OCI-LY1 (cell line): ENCODE measurements at regions not wholly inside any gene's neighbourhood (a gene's known extent, or its start where the extent isn't known, plus 50 kb on each side); places are given as distances from the start of the nearest gene placed in this dataset.

Experiments
- H2AFZ ChIP-seq: fragments of 200-600 bp; sonication (generic), shearing (Covaris generic); 2 replicates; pipeline ENCODE4 v1.6.0; 2014; ENCODE audit warnings: antibody characterized with exemption, mild to moderate bottlenecking, low read length
- H3F3A ChIP-seq: fragments of 200-600 bp; sonication (generic), shearing (Covaris generic); 2 replicates; pipeline ENCODE4 v1.6.0; 2014; ENCODE audit warnings: mild to moderate bottlenecking, antibody characterized with exemption, low read length, moderate library complexity; ENCODE audit not compliant: insufficient read depth
- H3K27ac ChIP-seq: fragments of 200-600 bp; sonication (generic); 2 replicates; pipeline ENCODE4 v1.5.1; 2014; ENCODE audit warnings: low read length, mixed run types, mild to moderate bottlenecking, low read depth; ENCODE audit not compliant: poor library complexity, severe bottlenecking
- H3K27me3 ChIP-seq: fragments of 200-600 bp; sonication (generic); 2 replicates; pipeline ENCODE4 v1.6.0; 2014; ENCODE audit warnings: antibody characterized with exemption, mild to moderate bottlenecking, low read length, moderate library complexity; ENCODE audit not compliant: insufficient read depth
- H3K36me3 ChIP-seq: fragments of 200-600 bp; sonication (generic); 2 replicates; pipeline ENCODE4 v1.6.1; 2014; ENCODE audit warnings: mild to moderate bottlenecking, antibody characterized with exemption, low read length, moderate library complexity, mixed read lengths; ENCODE audit not compliant: insufficient read depth
- H3K4me1 ChIP-seq: fragments of 200-600 bp; sonication (generic); 2 replicates; pipeline ENCODE4 v1.5.1; 2014; ENCODE audit warnings: mild to moderate bottlenecking, low read length, moderate library complexity; ENCODE audit not compliant: insufficient read depth, severe bottlenecking
- H3K4me2 ChIP-seq: fragments of 200-600 bp; sonication (generic), shearing (Covaris generic); 2 replicates; pipeline ENCODE4 v1.6.1; 2014; ENCODE audit warnings: low read length
- H3K4me3 ChIP-seq: fragments of 200-600 bp; sonication (generic); 2 replicates; pipeline ENCODE4 v1.5.1; 2014; ENCODE audit warnings: low read length, low read depth, mild to moderate bottlenecking, mixed read lengths; ENCODE audit not compliant: poor library complexity, severe bottlenecking
- H3K79me2 ChIP-seq: fragments of 200-600 bp; shearing (Covaris generic); 2 replicates; pipeline ENCODE4 v1.6.1; 2016; ENCODE audit warnings: mixed run types, low read length, mixed read lengths; ENCODE audit not compliant: insufficient read depth
- H3K9ac ChIP-seq: fragments of 200-600 bp; sonication (generic), shearing (Covaris generic); 2 replicates; pipeline ENCODE4 v1.6.1; 2014; ENCODE audit warnings: mild to moderate bottlenecking, low read length, mixed read lengths
- H3K9me2 ChIP-seq: fragments of 200-600 bp; sonication (generic), shearing (Covaris generic); 2 replicates; pipeline ENCODE4 v1.6.1; 2014; ENCODE audit warnings: low read depth, mild to moderate bottlenecking, low read length, mixed read lengths
- H3K9me3 ChIP-seq: fragments of 200-600 bp; shearing (Covaris generic); 2 replicates; pipeline ENCODE4 v1.6.1; 2014; ENCODE audit warnings: low read length, mixed read lengths
- H4K20me1 ChIP-seq: fragments of 200-600 bp; sonication (generic), shearing (Covaris generic); 2 replicates; pipeline ENCODE4 v1.6.0; 2016; ENCODE audit warnings: mild to moderate bottlenecking, low read length; ENCODE audit not compliant: insufficient read depth
- EZH2 ChIP-seq: fragments of 200-600 bp; sonication (generic), shearing (Covaris generic); IDR thresholded peaks from 2 replicates; pipeline ENCODE4 v1.8.0; 2017; ENCODE audit warnings: borderline replicate concordance, mixed run types, mild to moderate bottlenecking, antibody characterized with exemption, low read length, moderate library complexity, mixed read lengths
- TF ChIP-seq, protein P1 (sequence below): fragments of 200-600 bp; sonication (generic), shearing (Covaris generic); IDR thresholded peaks from 2 replicates; pipeline ENCODE4 v1.5.1; 2017; ENCODE audit warnings: mild to moderate bottlenecking, antibody characterized with exemption, low read length, moderate library complexity, mixed read lengths

DNA sequence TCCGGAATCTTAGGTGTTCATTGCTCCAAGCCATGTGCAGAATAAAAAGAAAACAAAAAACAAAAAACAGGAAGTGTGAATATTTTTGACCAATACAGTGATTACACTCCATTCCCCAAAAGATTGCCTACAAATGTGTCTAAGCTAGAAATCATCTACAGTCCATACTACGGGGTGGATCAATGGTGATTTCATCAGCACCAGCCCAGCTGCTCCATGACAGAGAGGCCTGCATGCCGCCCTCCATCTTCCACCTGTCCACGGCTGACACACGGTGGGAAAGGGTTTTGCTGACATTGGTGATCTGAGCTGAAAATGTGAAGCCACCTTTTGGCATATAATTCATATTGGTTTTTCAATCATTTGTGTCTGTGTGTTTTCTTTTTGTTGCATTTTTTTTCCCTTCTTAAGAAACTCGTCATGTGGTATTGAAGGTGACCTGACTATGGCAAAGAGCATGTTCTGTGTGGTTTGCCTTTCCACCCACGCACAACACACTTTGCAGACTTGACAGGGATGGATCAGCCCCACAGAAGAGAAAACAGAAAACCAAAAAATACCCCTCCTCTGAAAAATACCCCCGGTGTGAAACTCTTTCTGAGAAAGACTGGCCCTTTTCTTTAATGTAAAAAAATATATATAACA is 533.1 kb downstream of the RNF144A start:
- Histone ChIP-seq H3K4me2 (no peak overlapping the region), H3K79me2 (no peaks in the 10 kb centered on the region), H3K9ac (no peak overlapping the region), H3K36me3 (no peaks in the 10 kb centered on the region), H3F3A (no peaks in the 10 kb centered on the region), H3K9me2 (no peaks in the 10 kb centered on the region), H3K27ac (no peak overlapping the region), H4K20me1 (no peaks in the 10 kb centered on the region), H3K4me1 (no peaks in the 10 kb centered on the region), H3K4me3 (no peak overlapping the region), H2AFZ (no peak overlapping the region), H3K9me3 (no peaks in the 10 kb centered on the region), H3K27me3 (no peaks in the 10 kb centered on the region)
- TF ChIP-seq EZH2: no peak
- TF ChIP-seq, protein P1, sequence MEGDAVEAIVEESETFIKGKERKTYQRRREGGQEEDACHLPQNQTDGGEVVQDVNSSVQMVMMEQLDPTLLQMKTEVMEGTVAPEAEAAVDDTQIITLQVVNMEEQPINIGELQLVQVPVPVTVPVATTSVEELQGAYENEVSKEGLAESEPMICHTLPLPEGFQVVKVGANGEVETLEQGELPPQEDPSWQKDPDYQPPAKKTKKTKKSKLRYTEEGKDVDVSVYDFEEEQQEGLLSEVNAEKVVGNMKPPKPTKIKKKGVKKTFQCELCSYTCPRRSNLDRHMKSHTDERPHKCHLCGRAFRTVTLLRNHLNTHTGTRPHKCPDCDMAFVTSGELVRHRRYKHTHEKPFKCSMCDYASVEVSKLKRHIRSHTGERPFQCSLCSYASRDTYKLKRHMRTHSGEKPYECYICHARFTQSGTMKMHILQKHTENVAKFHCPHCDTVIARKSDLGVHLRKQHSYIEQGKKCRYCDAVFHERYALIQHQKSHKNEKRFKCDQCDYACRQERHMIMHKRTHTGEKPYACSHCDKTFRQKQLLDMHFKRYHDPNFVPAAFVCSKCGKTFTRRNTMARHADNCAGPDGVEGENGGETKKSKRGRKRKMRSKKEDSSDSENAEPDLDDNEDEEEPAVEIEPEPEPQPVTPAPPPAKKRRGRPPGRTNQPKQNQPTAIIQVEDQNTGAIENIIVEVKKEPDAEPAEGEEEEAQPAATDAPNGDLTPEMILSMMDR: no peak

DNA sequence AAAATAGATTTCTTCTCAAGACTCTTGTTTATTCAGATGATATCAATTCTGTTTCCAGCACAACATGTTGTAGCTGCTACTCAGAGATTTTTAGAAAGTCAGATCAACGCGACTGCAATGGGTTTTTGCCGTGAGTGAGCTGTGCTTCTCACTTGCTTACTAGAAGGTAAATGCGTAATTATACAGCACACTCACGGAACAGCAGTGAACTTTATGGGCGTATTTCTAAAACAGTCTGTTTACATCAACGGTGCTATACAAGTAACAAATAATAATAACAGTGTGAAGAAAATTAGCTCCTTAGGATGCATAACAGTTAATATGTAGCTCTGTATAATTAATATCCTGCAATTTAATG is 533.6 kb downstream of the RNF144A start:
- no peaks in the 10 kb centered on the region for H3K27me3 ChIP-seq
- H2AFZ ChIP-seq: no peak overlapping the region
- H3K9ac ChIP-seq: no peak overlapping the region
- H3K4me3 ChIP-seq: no peak overlapping the region
- TF ChIP-seq, protein P1: no peak
- no peak for TF ChIP-seq EZH2
- H3K9me3 ChIP-seq: no peaks in the 10 kb centered on the region
- H3K9me2 ChIP-seq: no peaks in the 10 kb centered on the region
- no peaks in the 10 kb centered on the region for H3K79me2 ChIP-seq
- no peak overlapping the region for H3K27ac ChIP-seq
- H3F3A ChIP-seq: no peaks in the 10 kb centered on the region
- H3K4me2 ChIP-seq: no peak overlapping the region
- H3K36me3 ChIP-seq: no peaks in the 10 kb centered on the region
- no peaks in the 10 kb centered on the region for H4K20me1 ChIP-seq
- H3K4me1 ChIP-seq: no peaks in the 10 kb centered on the region

DNA sequence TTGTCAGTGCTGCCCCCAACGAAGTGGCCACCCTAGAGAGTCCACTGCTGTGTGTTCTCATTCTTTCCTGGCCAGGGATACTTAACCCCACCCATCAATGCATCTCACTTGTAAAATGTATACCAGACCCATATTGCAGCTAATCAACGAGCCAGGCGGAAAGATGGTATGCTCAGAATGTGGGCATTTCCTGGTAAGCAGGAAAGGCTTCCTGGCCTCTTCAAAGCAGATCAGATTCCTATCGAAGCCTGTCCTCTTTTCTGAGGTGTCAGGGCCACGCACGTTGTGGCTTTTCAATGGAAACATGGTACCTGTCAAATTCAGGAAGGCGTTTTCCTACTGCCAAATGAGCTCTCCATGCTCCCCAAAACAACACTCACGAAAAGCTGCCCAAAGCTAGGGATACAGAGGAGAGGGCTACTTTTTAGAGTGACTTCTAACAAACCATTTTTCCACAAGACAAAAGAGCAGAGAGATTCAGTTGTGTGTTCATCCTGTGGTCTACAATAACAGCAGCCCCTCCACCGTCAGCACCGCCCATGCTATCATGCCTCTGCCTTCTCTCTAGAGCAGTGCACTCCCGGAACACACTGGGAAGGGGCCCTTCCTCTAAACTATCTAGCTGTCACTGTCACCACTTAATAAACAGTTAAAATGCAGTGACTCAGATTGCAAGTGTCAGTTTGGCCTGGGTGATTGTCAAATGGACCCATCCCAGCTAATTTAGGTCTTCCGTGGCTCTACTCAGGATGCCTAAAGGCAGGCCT is 535.1 kb downstream of the RNF144A start:
- H2AFZ ChIP-seq: no peak overlapping the region

More for the DNA sequence above, 535.1 kb downstream of the RNF144A start:
- no peak overlapping the region for H3K27ac ChIP-seq
- no peaks in the 10 kb centered on the region for H3K9me3 ChIP-seq
- H3F3A ChIP-seq: no peaks in the 10 kb centered on the region
- H3K9ac ChIP-seq: no peak overlapping the region
- H3K79me2 ChIP-seq: no peaks in the 10 kb centered on the region
- H4K20me1 ChIP-seq: no peaks in the 10 kb centered on the region
- H3K4me1 ChIP-seq: no peaks in the 10 kb centered on the region
- H3K36me3 ChIP-seq: no peaks in the 10 kb centered on the region
- TF ChIP-seq, protein P1: no peak
- TF ChIP-seq EZH2: no peak
- H3K9me2 ChIP-seq: no peaks in the 10 kb centered on the region
- no peak overlapping the region for H3K4me2 ChIP-seq
- H3K27me3 ChIP-seq: no peaks in the 10 kb centered on the region
- H3K4me3 ChIP-seq: no peak overlapping the region
